ENCODE measurements at regions not wholly inside any gene's neighbourhood (a gene's known extent, or its start where the extent isn't known, plus 50 kb on each side); places are given as distances from the start of the nearest gene placed in this dataset.

DNA sequence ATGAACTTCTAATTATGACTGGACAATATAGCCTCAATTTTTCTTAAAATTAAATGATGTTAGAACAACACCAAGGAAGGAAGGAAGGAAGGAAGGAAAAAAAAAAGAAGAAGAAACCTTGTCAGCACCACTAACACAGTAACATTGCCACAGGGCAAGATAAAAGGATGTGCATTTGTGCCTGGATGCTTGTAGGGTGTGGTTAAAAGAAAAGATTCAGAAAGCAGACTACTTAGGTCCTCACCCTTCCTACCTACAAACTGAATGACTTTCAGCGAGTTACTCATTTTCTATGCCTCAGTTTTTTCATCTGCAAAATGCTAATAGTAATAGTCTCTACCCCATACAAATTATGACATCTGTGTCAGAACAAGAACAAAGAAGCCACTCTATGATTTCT, 778.3 kb downstream of the MCTP2 start:
- Histone ChIP-seq H3K27me3 (no peaks in the 10 kb centered on the region), H3K4me1 (no peaks in the 10 kb centered on the region), H3K9ac (no peak overlapping the region), H3K9me3 (no peaks in the 10 kb centered on the region), H3K4me3 (no peak overlapping the region), H3K4me2 (no peak overlapping the region), H4K20me1 (no peaks in the 10 kb centered on the region), H3K27ac (no peak overlapping the region), H3K36me3 (no peaks in the 10 kb centered on the region)
- TF ChIP-seq Cebpa-rat (IDR thresholded peaks at IDR 0.05), result no peak

DNA sequence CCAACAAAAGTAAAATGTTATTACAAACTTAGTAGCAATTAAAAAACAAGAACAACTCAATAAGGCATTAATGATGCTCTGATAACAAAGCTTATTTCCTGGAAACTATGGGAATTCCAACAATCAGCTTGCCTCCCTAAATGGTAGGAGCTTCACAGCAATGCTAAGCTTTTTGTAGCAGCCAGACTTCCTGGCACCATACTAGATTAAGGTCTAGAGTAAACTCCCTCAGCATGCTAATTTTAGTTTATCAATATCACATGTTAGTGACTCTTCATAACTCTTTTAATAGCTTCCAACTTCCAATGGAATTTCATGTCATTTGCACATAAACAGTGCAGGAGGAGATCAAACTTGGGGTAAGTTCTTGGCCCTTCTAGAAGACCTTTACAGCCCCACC, 782.0 kb downstream of the MCTP2 start:
- Histone ChIP-seq H3K4me3 (no peak overlapping the region), H3K36me3 (no peaks in the 10 kb centered on the region), H3K9me3 (no peaks in the 10 kb centered on the region), H4K20me1 (no peaks in the 10 kb centered on the region), H3K9ac (no peak overlapping the region), H3K4me2 (no peak overlapping the region), H3K4me1 (no peaks in the 10 kb centered on the region), H3K27ac (no peak overlapping the region), H3K27me3 (no peaks in the 10 kb centered on the region)
- TF ChIP-seq Cebpa-rat (IDR thresholded peaks at IDR 0.05), result no peak

DNA sequence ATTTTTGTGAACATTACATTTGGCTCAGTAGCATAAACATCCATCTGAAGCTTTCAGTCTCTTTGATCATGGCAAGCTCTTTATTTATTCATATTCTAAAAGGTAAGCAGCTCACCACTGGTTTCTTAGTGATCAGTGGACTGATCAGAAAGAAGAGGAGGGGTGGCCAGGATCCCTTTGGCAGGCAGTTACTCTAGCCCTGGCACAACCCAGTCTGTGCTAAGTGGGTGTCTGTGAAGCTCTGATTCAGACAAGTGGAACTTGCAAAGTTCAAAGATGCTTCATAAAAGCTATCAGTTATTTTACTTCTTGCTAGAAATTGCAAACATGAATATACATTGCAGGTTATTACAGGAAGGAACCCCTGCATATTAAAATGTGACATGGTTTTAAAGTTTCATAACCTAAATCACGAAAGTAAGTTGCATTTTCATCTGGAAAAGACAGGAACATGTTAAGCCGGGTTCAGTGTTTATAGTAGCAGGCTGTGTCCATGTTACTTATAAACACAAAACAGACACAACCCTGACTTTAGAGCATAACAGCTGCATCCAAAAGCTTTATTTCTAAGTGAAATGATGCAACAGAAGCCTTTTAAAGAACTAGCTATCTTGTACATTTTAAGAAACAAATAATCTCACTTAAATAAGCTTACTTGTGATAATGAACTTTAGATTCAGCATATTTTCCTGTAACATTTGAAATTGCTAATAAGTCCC, 785.3 kb downstream of the MCTP2 start:
- H3K27ac ChIP-seq, result no peak overlapping the region

DNA sequence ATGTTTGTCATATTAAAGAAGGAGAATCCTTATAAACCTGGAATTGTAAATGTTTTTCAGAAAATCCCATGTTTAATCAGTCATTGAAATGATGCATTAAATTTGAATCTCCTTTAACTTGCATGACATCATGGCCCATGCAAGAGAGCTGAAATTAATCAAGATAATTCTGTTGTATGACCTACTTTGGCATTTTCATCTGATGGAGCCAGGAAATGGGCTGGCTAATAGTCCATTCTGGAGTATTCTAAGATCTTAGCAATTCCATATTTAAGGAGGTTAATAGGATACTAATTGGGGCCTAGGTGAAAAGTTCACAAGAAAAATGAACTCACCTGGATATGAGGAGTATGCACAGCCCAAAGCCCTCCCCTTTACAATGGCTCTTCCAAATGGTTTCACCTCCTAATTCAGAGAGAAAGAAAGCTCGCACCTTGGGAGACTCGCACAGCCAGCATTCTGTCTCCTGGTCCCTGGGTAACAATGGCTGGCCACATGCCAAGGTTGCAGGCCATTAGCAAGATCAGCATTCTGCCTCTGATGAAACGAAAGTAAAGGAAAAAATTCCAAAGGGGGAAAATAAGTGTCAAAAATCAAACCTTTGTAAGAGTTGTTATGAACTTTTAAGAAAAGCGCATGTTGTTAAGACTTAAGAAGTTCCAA, 786.4 kb downstream of the MCTP2 start:
- Histone ChIP-seq H3K27ac (no peak overlapping the region), H3K36me3 (no peaks in the 10 kb centered on the region), H3K9ac (no peak overlapping the region), H3K9me3 (no peaks in the 10 kb centered on the region), H3K4me3 (no peak overlapping the region), H3K4me2 (no peak overlapping the region), H4K20me1 (no peaks in the 10 kb centered on the region), H3K27me3 (no peaks in the 10 kb centered on the region), H3K4me1 (no peaks in the 10 kb centered on the region)
- no peak for TF ChIP-seq Cebpa-rat (IDR thresholded peaks at IDR 0.05)

More for the DNA sequence above, 785.3 kb downstream of the MCTP2 start:
- no peaks in the 10 kb centered on the region for H3K27me3 ChIP-seq
- no peaks in the 10 kb centered on the region for H3K36me3 ChIP-seq
- no peak overlapping the region for H3K4me3 ChIP-seq
- no peaks in the 10 kb centered on the region for H3K4me1 ChIP-seq
- H3K4me2 ChIP-seq, result no peak overlapping the region
- H3K9me3 ChIP-seq, result no peaks in the 10 kb centered on the region
- H3K9ac ChIP-seq, result no peak overlapping the region
- no peak for TF ChIP-seq Cebpa-rat (IDR thresholded peaks at IDR 0.05)
- H4K20me1 ChIP-seq, result no peaks in the 10 kb centered on the region

DNA sequence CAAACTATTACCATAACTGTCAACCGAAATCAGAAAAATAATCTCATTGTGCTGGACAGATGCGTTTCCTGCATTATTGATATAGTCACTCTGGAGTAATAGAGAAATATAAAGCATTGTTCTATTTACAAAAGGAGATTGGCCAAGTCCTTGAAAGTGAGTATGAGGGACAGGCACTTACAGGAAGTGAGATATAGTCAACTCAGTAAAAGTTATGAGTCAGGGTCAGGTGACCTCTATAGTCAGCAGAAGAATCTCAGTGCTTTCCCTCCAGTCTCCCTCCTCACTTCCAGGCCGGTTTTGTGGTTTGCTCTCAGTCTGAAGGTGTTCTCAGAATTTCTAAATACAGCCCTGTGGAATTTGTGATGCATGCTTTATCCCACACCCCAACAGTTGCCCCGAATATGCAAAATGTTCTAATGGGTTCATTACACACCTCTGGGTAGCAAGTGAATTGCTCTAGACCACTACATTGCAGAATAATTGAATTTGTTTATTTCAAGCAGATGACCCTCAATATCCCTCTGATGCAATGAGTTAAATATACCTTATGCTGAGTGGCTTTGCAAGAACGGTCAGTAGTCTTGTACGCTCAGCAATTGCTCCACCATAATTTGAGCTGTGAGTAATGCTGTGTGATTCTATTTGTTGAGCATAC, 787.7 kb downstream of the MCTP2 start:
- no peak overlapping the region for H3K9ac ChIP-seq
- no peaks in the 10 kb centered on the region for H3K36me3 ChIP-seq
- no peak for TF ChIP-seq Cebpa-rat (IDR thresholded peaks at IDR 0.05)
- H3K27ac ChIP-seq, result no peak overlapping the region
- no peaks in the 10 kb centered on the region for H3K4me1 ChIP-seq
- H4K20me1 ChIP-seq, result no peaks in the 10 kb centered on the region
- no peak overlapping the region for H3K4me2 ChIP-seq
- H3K27me3 ChIP-seq, result no peaks in the 10 kb centered on the region
- H3K9me3 ChIP-seq, result no peaks in the 10 kb centered on the region
- H3K4me3 ChIP-seq, result no peak overlapping the region

DNA sequence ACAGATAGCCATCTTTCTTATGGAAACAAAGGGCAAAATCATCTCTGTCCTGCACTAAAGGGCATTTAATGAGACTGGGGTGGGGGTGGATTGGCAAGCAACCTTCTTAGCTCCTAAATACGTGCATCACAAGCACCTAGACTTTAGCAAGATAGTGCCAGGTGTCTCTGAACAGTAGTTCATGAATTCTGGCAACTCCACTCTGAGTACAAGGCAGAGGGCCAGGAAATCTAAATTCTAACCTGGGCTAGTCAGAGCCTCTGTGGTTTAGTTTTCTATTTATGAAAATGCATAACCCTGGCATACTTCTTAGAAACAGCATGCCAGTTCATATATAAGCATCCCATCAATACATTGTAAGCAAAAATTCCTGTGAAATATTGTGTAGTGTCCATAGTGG, 788.5 kb downstream of the MCTP2 start:
- H4K20me1 ChIP-seq, result no peaks in the 10 kb centered on the region
- H3K4me3 ChIP-seq, result no peak overlapping the region
- no peaks in the 10 kb centered on the region for H3K27me3 ChIP-seq
- H3K27ac ChIP-seq, result no peak overlapping the region
- no peak overlapping the region for H3K4me2 ChIP-seq
- H3K36me3 ChIP-seq, result no peaks in the 10 kb centered on the region
- TF ChIP-seq Cebpa-rat (IDR thresholded peaks at IDR 0.05), result no peak
- H3K9ac ChIP-seq, result no peak overlapping the region
- no peaks in the 10 kb centered on the region for H3K4me1 ChIP-seq
- H3K9me3 ChIP-seq, result no peaks in the 10 kb centered on the region

DNA sequence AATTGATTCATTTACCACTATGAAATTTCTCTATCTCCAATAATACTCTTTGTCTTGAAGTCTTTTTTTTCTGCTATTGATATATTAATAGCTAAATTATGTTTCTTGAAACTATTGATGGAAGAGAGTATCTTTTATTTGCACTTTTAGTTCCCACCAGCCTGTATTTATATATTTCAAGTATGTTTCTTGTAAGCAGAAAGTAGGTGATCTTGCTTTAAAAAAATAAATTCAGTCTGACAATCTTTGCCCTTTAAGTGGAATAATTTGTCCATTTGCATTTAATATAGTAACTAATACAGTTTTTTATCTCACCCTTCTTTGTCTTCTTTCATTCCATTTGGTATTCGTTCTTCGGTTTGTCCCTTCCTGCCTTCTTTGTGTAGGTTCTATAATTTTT, 790.5 kb downstream of the MCTP2 start:
- H3K9me3 ChIP-seq, result no peaks in the 10 kb centered on the region
- H3K4me1 ChIP-seq, result no peaks in the 10 kb centered on the region
- no peak for TF ChIP-seq Cebpa-rat (IDR thresholded peaks at IDR 0.05)
- H3K9ac ChIP-seq, result no peak overlapping the region
- no peak overlapping the region for H3K4me2 ChIP-seq
- H3K4me3 ChIP-seq, result no peak overlapping the region
- H3K36me3 ChIP-seq, result no peaks in the 10 kb centered on the region
- H4K20me1 ChIP-seq, result no peaks in the 10 kb centered on the region
- no peak overlapping the region for H3K27ac ChIP-seq
- H3K27me3 ChIP-seq, result no peaks in the 10 kb centered on the region

DNA sequence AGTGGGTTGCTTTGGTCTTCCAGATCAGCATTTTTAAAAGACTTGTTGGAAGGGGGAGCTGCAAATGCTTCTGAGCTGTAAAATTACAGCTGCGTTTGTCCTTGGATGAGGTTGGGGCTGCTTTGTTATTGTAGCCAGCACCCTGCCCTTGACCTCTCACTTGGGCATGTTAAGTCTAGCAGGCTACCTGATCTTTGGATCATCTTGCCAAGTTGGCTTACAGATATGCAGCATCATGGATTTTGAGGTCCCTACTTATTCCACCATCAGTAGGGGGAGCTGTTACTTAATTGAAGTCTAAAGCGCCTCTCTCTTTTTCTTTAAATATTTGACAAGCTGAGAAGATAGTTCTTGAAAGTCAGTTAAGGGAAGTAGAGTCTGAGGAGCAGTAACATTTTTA, 793.0 kb downstream of the MCTP2 start:
- Histone ChIP-seq H3K36me3 (no peaks in the 10 kb centered on the region), H3K9ac (no peak overlapping the region), H4K20me1 (no peaks in the 10 kb centered on the region), H3K4me1 (no peaks in the 10 kb centered on the region), H3K9me3 (no peaks in the 10 kb centered on the region), H3K4me2 (no peak overlapping the region), H3K27ac (no peak overlapping the region), H3K27me3 (no peaks in the 10 kb centered on the region), H3K4me3 (no peak overlapping the region)
- TF ChIP-seq Cebpa-rat (IDR thresholded peaks at IDR 0.05), result no peak

DNA sequence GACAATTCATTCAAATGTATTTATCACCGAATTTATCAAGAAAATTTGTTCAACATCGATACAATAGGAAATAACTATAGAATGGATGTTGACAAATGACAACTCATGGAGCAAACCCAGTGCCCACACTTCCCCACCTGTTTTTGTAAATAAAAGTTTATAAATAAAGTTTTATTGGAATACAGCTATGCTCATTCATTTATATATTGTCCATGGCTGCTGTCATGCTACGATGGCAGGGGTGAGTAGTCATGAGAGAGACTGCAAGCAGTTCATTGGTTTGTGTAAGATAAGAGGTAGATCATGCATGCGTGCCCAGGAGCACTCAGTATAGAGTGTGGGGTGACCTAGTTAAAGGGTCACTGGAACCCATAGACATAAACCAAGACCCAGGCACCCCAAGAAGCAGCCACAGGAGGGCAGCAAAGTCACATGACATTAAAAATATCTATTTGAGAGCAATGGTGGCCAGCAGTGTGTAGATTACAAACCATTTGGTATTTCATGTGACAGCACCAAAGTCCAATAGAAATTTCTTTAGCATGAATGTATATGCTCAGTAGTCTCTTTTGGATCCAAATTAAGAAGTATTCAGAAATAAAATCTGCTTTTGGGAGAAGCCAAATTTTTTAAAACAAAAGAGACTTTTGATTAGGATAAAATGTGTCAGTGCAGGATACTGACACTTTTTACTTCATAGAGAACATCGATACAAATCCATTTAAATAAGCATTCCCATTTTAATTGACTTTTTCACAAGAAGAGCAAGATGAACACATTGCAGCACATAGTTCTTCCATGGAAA, 794.8 kb downstream of the MCTP2 start:
- H3K27me3 ChIP-seq, result no peaks in the 10 kb centered on the region
- H3K4me3 ChIP-seq, result no peak overlapping the region
- H3K4me2 ChIP-seq, result no peak overlapping the region
- H3K36me3 ChIP-seq, result no peaks in the 10 kb centered on the region
- no peaks in the 10 kb centered on the region for H4K20me1 ChIP-seq
- H3K9me3 ChIP-seq, result peaks cover 8% of the 10 kb centered on the region; the same call in 1 of the 2 replicates
- no peak for TF ChIP-seq Cebpa-rat (IDR thresholded peaks at IDR 0.05)
- H3K4me1 ChIP-seq, result no peaks in the 10 kb centered on the region
- no peak overlapping the region for H3K27ac ChIP-seq
- H3K9ac ChIP-seq, result no peak overlapping the region

All from BLaER1 (cell line).